Erythroblast (primary cell): ENCODE measurements at regions not wholly inside any gene's neighbourhood (a gene's known extent, or its start where the extent isn't known, plus 50 kb on each side); places are given as distances from the start of the nearest gene placed in this dataset.

ENCODE experiments used
- GATA1 ChIP-seq: IDR thresholded peaks from 2 replicates; pipeline ENCODE4 v1.6.1; 2011; ENCODE audit warnings: low read depth, mild to moderate bottlenecking, control low read depth, low read length, moderate library complexity
- POLR2A ChIP-seq: IDR thresholded peaks from 2 replicates; pipeline ENCODE4 v1.6.1; 2011; ENCODE audit warnings: mild to moderate bottlenecking, low read length

- no peak for TF ChIP-seq POLR2A
- TF ChIP-seq GATA1 = no peak
These were observed 134.6 kb downstream of the TNFSF18 start for GRCh38 chr1:172916116-172916515.
